DOHH2 (cell line): ENCODE measurements at regions not wholly inside any gene's neighbourhood (a gene's known extent, or its start where the extent isn't known, plus 50 kb on each side); places are given as distances from the start of the nearest gene placed in this dataset.

Source experiments
- CTCF ChIP-seq: fragments of 200-600 bp; sonication (generic); IDR thresholded peaks from one replicate; pipeline ENCODE4 v1.5.1; 2014; ENCODE audit warnings: antibody characterized with exemption, mild to moderate bottlenecking, low read depth, low read length; ENCODE audit not compliant: poor library complexity, severe bottlenecking
- EZH2phosphoT487 ChIP-seq: fragments of 200-600 bp; sonication (generic); IDR thresholded peaks from 2 replicates; pipeline ENCODE4 v1.6.1; 2017; ENCODE audit warnings: borderline replicate concordance, mild to moderate bottlenecking, antibody characterized with exemption, low read length, moderate library complexity, mixed read lengths

- TF ChIP-seq CTCF (no peak), EZH2phosphoT487 (no peak)
Measured at GRCh38 chr13:44088991-44089413, 209.3 kb downstream of the LACC1 start.
